ENCODE measurements at regions not wholly inside any gene's neighbourhood (a gene's known extent, or its start where the extent isn't known, plus 50 kb on each side); places are given as distances from the start of the nearest gene placed in this dataset.

DNA sequence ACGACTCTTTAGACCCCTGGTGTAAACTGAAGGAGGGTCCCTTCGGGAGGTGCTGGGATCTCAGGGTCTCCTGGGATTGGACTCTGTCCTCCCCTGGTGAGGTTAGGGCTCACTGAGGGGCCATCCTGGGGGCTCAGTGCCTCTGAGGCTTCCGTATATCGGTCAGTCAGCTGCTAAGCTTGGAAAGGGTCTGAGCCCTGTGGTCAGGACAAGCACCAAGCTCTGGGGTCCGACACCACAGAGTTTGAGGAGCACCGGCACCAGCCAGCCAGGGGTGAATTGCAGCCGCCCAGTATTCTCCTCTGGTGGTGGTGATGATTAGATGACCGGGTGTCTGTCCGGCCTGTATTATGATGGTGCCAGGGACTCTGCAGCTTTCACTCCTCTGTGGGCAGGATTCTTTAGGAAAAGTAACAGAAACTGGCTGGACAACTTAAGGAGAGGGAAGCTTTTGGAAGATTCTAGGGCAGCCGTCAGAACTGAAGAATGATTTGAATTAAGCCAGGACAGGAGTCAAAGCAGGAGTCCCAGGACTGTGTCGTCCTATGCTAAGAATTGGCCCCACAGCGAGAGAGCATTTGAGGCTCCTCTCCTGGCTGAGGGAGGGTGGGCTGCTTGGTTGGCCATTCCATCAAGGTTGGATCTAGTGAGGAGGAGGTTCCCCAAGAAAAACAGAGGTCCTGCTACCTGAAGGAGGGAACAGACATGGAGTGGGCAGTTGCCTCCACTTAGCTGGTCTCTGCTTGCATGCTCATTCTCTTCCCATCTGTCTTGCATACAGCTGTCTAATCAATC lies 158.6 kb upstream of the HS6ST1 start:
- TF ChIP-seq, protein P1, sequence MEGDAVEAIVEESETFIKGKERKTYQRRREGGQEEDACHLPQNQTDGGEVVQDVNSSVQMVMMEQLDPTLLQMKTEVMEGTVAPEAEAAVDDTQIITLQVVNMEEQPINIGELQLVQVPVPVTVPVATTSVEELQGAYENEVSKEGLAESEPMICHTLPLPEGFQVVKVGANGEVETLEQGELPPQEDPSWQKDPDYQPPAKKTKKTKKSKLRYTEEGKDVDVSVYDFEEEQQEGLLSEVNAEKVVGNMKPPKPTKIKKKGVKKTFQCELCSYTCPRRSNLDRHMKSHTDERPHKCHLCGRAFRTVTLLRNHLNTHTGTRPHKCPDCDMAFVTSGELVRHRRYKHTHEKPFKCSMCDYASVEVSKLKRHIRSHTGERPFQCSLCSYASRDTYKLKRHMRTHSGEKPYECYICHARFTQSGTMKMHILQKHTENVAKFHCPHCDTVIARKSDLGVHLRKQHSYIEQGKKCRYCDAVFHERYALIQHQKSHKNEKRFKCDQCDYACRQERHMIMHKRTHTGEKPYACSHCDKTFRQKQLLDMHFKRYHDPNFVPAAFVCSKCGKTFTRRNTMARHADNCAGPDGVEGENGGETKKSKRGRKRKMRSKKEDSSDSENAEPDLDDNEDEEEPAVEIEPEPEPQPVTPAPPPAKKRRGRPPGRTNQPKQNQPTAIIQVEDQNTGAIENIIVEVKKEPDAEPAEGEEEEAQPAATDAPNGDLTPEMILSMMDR (optimal IDR thresholded peaks at IDR 0.05 in 1 of 3, IDR thresholded peaks at IDR 0.05 in 1 of 3, conservative IDR thresholded peaks at IDR 0.05 in 1 of 3; ENCODE audit: extremely low read depth in 1 of 3, insufficient read depth in 2 of 3, low read length in 3 of 3), result no peak
- TF ChIP-seq EZH2 (IDR thresholded peaks at IDR 0.05; ENCODE audit: low read length), result no peak
